NCI-H524 (cell line): ENCODE measurements at regions not wholly inside any gene's neighbourhood (a gene's known extent, or its start where the extent isn't known, plus 50 kb on each side); places are given as distances from the start of the nearest gene placed in this dataset.
"Not testable (repeated sequence)": the region's sequence is repeated elsewhere in the genome, so short reads cannot be mapped to it uniquely, and the experiment has no call there.

ENCODE experiments used
- DNase-seq, 2 experiments: peaks; one replicate each; lab custom pipeline; 2025; lab: John Stamatoyannopoulos, UW

GRCh38 chr13:65387743-65388347, 1842.3 kb downstream of the PCDH9 start:
- no peak for DNase-seq

GRCh38 chr13:65378943-65379519, 1851.1 kb downstream of the PCDH9 start:
- peak in 1 of 2 experiments; percentile 2 for DNase-seq

GRCh38 chr13:65378484-65378883, 1851.7 kb downstream of the PCDH9 start:
- DNase-seq: no peak

- DNase-seq: no peak
Measured at GRCh38 chr13:65368832-65369231, 1861.3 kb downstream of the PCDH9 start.

DNA sequence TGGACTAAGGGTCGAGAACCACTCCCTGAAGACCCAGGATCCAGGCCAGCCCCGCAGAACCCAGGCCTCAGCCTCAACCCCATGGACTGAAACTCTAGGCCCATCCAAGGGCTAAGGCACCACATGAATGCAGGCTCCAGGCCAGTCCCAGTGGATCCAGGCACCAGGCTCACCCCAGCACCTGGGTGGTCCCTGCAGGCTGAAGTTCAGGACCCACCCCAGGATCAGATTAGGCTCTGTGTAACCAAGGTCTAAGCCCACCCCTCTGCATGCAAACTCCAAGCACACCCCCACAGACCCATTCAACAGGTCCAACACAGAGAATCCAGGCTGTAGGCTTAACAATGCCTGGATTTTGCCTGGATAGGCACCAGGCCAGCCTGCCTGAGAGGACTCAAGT, 1876.2 kb downstream of the PCDH9 start:
- DNase-seq: no peak

GRCh38 chr13:65353150-65353549, 1877.0 kb downstream of the PCDH9 start:
- DNase-seq: not testable (repeated sequence)

GRCh38 chr13:65347420-65348030, 1882.6 kb downstream of the PCDH9 start:
- no peak for DNase-seq

DNA sequence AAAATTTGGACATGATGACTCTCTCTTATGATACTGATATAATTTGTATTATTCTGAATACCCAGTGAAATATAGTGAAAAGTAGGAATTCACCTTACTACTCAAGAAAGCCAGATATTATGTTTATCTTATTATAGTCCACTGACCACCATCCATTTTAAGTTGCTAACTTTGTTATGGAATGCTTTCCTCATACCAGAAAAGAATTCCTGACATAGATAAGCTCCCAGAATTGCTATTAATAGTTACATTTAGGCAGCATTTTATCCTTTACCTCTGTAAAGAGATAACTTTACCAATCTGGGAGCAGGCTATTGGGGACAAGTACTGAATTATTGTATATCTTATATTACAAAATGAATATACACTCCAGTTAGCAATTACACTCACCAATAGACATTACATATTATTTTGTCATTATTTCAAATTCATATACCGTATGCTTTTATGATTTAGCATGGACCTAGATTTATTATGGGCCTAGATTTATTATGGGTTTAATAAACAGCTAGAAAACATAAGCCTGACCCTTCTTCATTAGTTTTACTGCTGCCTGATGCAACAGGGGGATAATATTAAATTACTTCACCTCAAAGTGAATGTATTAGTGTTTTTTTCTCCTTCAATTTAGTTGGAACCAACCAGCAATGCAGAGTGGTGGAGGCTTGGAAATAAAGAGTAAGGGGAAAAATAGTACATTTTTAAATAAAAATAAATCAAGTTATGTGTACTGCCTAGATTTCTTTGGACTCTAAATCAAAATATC, 1886.1 kb downstream of the PCDH9 start:
- no peak for DNase-seq

- DNase-seq: no peak
Measured at GRCh38 chr13:65342541-65343337, 1887.4 kb downstream of the PCDH9 start.

- DNase-seq: no peak
Measured at GRCh38 chr13:65339241-65339640, 1890.9 kb downstream of the PCDH9 start.

DNA sequence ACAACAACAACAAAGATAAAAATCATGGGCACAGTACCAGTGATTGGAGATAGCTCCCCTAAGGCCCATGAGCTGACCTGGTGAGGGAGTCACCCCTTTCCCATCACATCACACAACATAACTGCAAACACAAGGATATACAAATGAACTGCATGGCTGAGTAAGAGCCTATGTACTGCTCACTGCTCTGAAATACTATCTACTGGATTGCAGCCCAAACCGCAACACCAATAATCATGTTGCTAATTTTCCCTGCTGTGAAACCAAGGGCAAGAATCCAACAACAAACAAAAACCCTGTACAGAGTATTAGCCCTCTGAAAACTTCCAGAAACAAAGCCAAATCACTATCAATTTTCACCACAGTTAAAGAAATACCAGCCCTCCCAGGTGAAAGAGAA, 1893.2 kb downstream of the PCDH9 start:
- DNase-seq: no peak

GRCh38 chr13:65336087-65336749, 1893.9 kb downstream of the PCDH9 start:
- peak; percentile 32 to 78 for DNase-seq

DNA sequence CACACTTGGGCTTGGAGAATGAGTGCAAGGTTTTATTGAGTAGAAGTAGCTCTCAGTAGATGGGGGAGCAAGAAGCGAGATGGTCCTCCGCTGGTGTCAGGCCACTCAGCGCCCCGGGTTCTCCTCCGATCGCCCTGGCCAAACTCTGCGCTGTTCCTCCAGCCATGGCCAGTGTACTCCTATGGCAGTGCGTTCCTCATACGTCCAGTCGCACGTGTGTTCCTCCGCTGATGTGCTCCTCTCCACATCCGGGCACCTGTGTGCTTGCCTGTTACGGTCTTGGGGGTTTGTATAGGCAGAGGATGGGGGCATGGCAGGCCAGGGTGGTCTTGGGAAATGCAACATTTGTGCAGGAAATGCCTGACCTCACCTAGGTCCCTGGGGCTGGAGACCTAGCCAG, 1899.4 kb downstream of the PCDH9 start:
- no peak for DNase-seq

- no peak for DNase-seq
Measured at GRCh38 chr13:65330287-65330686, 1899.8 kb downstream of the PCDH9 start.

GRCh38 chr13:65323192-65323591, 1906.9 kb downstream of the PCDH9 start:
- not testable (repeated sequence) for DNase-seq

- not testable (repeated sequence) for DNase-seq
Measured at GRCh38 chr13:65321423-65321822, 1908.7 kb downstream of the PCDH9 start.

GRCh38 chr13:65314008-65314407, 1916.1 kb downstream of the PCDH9 start:
- no peak for DNase-seq

- DNase-seq: no peak
Measured at GRCh38 chr13:65310663-65311328, 1919.3 kb downstream of the PCDH9 start.

GRCh38 chr13:65309906-65310305, 1920.2 kb downstream of the PCDH9 start:
- no peak for DNase-seq

DNA sequence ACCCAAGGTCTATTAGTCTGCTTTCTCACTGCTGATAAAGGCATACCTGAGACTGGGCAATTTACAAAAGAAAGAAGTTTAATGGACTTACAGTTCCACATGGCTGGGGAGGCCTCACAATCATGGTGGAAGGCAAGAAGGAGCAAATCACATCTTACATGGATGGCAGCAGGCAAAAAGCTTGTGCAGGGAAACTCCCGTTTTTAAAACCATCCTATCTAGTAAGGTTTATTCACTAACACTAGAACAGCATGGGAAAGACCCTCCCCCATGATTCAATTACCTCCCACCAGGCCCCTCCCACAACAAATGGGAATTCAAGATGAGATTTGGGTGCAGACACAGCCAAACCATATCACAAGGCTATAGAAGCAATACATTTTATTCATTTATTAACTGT, 1921.4 kb downstream of the PCDH9 start:
- not testable (repeated sequence) for DNase-seq

- no peak for DNase-seq
Measured at GRCh38 chr13:65307056-65307455, 1923.1 kb downstream of the PCDH9 start.
